Colonic mucosa (tissue), 4 donors: ENCODE measurements at regions not wholly inside any gene's neighbourhood (a gene's known extent, or its start where the extent isn't known, plus 50 kb on each side); places are given as distances from the start of the nearest gene placed in this dataset.

Experiments used
- DNase-seq: peaks from one replicate; pipeline ENCODE4 v3.0.0-alpha.2; 2020
- H3K27ac ChIP-seq: fragments of 200-600 bp; one replicate; pipeline ENCODE4 v1.8.0; 2021
- H3K27me3 ChIP-seq: fragments of 200-600 bp; one replicate; pipeline ENCODE4 v1.8.0; 2021
- H3K36me3 ChIP-seq: fragments of 200-600 bp; one replicate; pipeline ENCODE4 v1.8.0; 2021
- H3K4me1 ChIP-seq: fragments of 200-600 bp; one replicate; pipeline ENCODE4 v1.8.0; 2021; ENCODE audit warnings: mild to moderate bottlenecking
- H3K4me3 ChIP-seq: fragments of 200-600 bp; one replicate; pipeline ENCODE4 v1.8.0; 2021
- H3K9ac ChIP-seq, 2 donors: one replicate each; pipeline ENCODE4 v1.7.0; 2013; ENCODE audit warnings: control low read depth in 2 of 2, low read depth in 2 of 2, low read length in 2 of 2
- H3K9me3 ChIP-seq: fragments of 200-600 bp; one replicate; pipeline ENCODE4 v1.8.0; 2021
- intact Hi-C: fragments of 100-400 bp; cut with DNase I; formaldehyde crosslinking; loops from one replicate; pipeline ENCODE4 v1.14.1; 2022
- TF ChIP-seq, protein P1 (sequence below): fragments of 200-600 bp; IDR thresholded peaks from one replicate; pipeline ENCODE4 v1.8.0; 2022; ENCODE audit warnings: antibody characterized with exemption, mild to moderate bottlenecking
- donor health status: healthy.
- donor health status: DM: no; HTN: no; CAD: no.
- donor health status: DM: no; HTN: no; CAD: no.

DNA sequence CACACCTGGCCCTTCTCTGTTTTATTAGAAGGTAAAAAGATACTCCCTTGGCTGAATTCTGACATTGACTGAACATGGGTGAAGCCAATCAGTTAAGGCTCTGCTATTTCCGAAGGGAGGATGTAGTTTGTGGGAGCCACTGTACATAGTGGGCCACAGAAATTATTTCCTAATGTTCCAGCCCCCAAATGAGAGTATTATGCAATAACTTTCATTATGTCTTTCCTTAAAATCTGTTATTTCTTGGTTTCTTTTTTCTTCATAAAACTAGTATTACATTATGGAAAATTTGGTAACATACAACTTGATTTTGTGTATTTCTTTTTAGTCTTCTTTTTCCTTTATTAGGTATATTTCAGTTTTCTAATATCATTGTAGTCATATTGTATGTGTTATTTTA lies 51.9 kb upstream of the EP300 start:
- Histone ChIP-seq H3K27ac (no peak overlapping the region), H3K27me3 (no peaks in the 10 kb centered on the region), H3K4me1 (no peaks in the 10 kb centered on the region), H3K36me3 (no peaks in the 10 kb centered on the region), H3K4me3 (no peak overlapping the region), H3K9ac (no peak overlapping the region), H3K9me3 (no peaks in the 10 kb centered on the region)
- DNase-seq = no peak
- TF ChIP-seq, protein P1, sequence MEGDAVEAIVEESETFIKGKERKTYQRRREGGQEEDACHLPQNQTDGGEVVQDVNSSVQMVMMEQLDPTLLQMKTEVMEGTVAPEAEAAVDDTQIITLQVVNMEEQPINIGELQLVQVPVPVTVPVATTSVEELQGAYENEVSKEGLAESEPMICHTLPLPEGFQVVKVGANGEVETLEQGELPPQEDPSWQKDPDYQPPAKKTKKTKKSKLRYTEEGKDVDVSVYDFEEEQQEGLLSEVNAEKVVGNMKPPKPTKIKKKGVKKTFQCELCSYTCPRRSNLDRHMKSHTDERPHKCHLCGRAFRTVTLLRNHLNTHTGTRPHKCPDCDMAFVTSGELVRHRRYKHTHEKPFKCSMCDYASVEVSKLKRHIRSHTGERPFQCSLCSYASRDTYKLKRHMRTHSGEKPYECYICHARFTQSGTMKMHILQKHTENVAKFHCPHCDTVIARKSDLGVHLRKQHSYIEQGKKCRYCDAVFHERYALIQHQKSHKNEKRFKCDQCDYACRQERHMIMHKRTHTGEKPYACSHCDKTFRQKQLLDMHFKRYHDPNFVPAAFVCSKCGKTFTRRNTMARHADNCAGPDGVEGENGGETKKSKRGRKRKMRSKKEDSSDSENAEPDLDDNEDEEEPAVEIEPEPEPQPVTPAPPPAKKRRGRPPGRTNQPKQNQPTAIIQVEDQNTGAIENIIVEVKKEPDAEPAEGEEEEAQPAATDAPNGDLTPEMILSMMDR = no peak
- intact Hi-C loops = no loop called here

DNA sequence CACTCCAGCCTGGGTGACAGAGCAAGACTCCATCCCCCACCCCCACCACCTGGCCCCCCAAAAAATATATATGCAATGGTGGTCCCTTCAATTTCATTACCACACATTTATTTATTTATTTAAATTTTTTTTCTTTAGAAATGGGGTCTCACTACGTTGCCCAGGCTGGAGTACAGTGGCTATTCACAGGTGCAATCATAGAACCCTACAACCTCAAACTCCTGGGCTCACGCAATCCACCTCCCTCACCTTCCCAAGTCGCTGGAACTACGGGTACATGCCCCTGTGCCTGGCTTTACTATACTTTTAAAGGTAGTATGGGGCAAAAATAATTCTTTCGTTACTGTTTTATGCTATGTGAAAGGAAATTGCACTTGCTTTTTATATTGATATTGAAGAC lies 50.9 kb upstream of the EP300 start:
- TF ChIP-seq, protein P1 = no peak
- Histone ChIP-seq H3K4me3 (no peak overlapping the region), H3K27me3 (no peaks in the 10 kb centered on the region), H3K9me3 (no peaks in the 10 kb centered on the region), H3K4me1 (no peaks in the 10 kb centered on the region), H3K36me3 (no peaks in the 10 kb centered on the region), H3K27ac (no peak overlapping the region), H3K9ac (no peak overlapping the region)
- no peak for DNase-seq
- intact Hi-C loops = no loop called here
